ENCODE measurements at regions not wholly inside any gene's neighbourhood (a gene's known extent, or its start where the extent isn't known, plus 50 kb on each side); places are given as distances from the start of the nearest gene placed in this dataset.

- no peak overlapping the region for H3K27ac ChIP-seq (ENCODE audit: low read depth, low read length)
- WGBS, 3 donors = 58 to 62% (median 59%) methylated on average over 2 of the region's 2 CpGs
Observed at GRCh38 chr2:63764630-63765029, 77.1 kb upstream of the UGP2 start.

GRCh38 chr2:63765117-63765516, 76.6 kb upstream of the UGP2 start:
- no peak overlapping the region for H3K27ac ChIP-seq (ENCODE audit: low read depth, low read length)
- 73 to 86% (median 85%) methylated on average over 2 of the region's 2 CpGs for WGBS, 3 donors

GRCh38 chr2:63767307-63767706, 74.4 kb upstream of the UGP2 start:
- 92 to 100% (median 97%) methylated on average over 1 of the region's 1 CpG for WGBS, 3 donors

GRCh38 chr2:63768051-63768450, 73.6 kb upstream of the UGP2 start:
- H3K27ac ChIP-seq (ENCODE audit: low read depth, low read length) = no peak overlapping the region

More at GRCh38 chr2:63767307-63767706, 74.4 kb upstream of the UGP2 start:
- H3K27ac ChIP-seq (ENCODE audit: low read depth, low read length) = no peak overlapping the region

GRCh38 chr2:63769915-63770314, 71.8 kb upstream of the UGP2 start:
- no peak overlapping the region for H3K27ac ChIP-seq (ENCODE audit: low read depth, low read length)
- 75 to 83% (median 80%) methylated on average over 3 of the region's 3 CpGs for WGBS, 3 donors

- 91 to 94% (median 92%) methylated on average over 3 of the region's 3 CpGs for WGBS, 3 donors
- H3K27ac ChIP-seq (ENCODE audit: low read depth, low read length) = no peak overlapping the region
Observed at GRCh38 chr2:63772061-63772460, 69.6 kb upstream of the UGP2 start.

GRCh38 chr2:63775191-63775590, 66.5 kb upstream of the UGP2 start:
- WGBS, 3 donors = 92 to 100% (median 96%) methylated on average over 1 of the region's 1 CpG
- H3K27ac ChIP-seq (ENCODE audit: low read depth, low read length) = no peak overlapping the region

GRCh38 chr2:63776382-63776781, 65.3 kb upstream of the UGP2 start:
- 89 to 98% (median 95%) methylated on average over 2 of the region's 2 CpGs for WGBS, 3 donors

GRCh38 chr2:63777816-63778215, 63.9 kb upstream of the UGP2 start:
- no peak overlapping the region for H3K27ac ChIP-seq (ENCODE audit: low read depth, low read length)

More at GRCh38 chr2:63776382-63776781, 65.3 kb upstream of the UGP2 start:
- no peak overlapping the region for H3K27ac ChIP-seq (ENCODE audit: low read depth, low read length)

GRCh38 chr2:63778391-63778790, 63.3 kb upstream of the UGP2 start:
- no peak overlapping the region for H3K27ac ChIP-seq (ENCODE audit: low read depth, low read length)
- WGBS, 3 donors = 75 to 91% (median 82%) methylated on average over 2 of the region's 2 CpGs

GRCh38 chr2:63780518-63781155, 61.1 kb upstream of the UGP2 start:
- WGBS, 3 donors = 47 to 61% (median 51%) methylated on average over 3 of the region's 3 CpGs
- H3K27ac ChIP-seq (ENCODE audit: low read depth, low read length) = no peak overlapping the region

- H3K27ac ChIP-seq (ENCODE audit: low read depth, low read length) = no peak overlapping the region
Observed at GRCh38 chr2:63784461-63784860, 57.2 kb upstream of the UGP2 start.

GRCh38 chr2:63785096-63785495, 56.6 kb upstream of the UGP2 start:
- no peak overlapping the region for H3K27ac ChIP-seq (ENCODE audit: low read depth, low read length)
- WGBS, 3 donors = 47 to 89% (median 83%) methylated on average over 1 of the region's 1 CpG

- WGBS, 3 donors = 79 to 94% (median 87%) methylated on average over 3 of the region's 3 CpGs
- no peak overlapping the region for H3K27ac ChIP-seq (ENCODE audit: low read depth, low read length)
Observed at GRCh38 chr2:63786471-63786870, 55.2 kb upstream of the UGP2 start.

- WGBS, 3 donors = 72 to 90% (median 81%) methylated on average over 3 of the region's 3 CpGs
- H3K27ac ChIP-seq (ENCODE audit: low read depth, low read length) = no peak overlapping the region
Observed at GRCh38 chr2:63788071-63788470, 53.6 kb upstream of the UGP2 start.

GRCh38 chr2:63789338-63790020, 52.2 kb upstream of the UGP2 start:
- 71 to 88% (median 74%) methylated on average over 5 of the region's 5 CpGs for WGBS, 3 donors
- H3K27ac ChIP-seq (ENCODE audit: low read depth, low read length) = no peak overlapping the region

- H3K27ac ChIP-seq (ENCODE audit: low read depth, low read length) = no peak overlapping the region
Observed at GRCh38 chr2:63790491-63790890, 51.2 kb upstream of the UGP2 start.

GRCh38 chr2:63790906-63791305, 50.8 kb upstream of the UGP2 start:
- 13 to 32% (median 30%) methylated on average over 1 of the region's 1 CpG for WGBS, 3 donors

More at GRCh38 chr2:63790491-63790890, 51.2 kb upstream of the UGP2 start:
- 61 to 88% (median 63%) methylated on average over 2 of the region's 2 CpGs for WGBS, 3 donors

GRCh38 chr2:63791387-63791786, 50.3 kb upstream of the UGP2 start:
- H3K27ac ChIP-seq (ENCODE audit: low read depth, low read length) = no peak overlapping the region

More at GRCh38 chr2:63790906-63791305, 50.8 kb upstream of the UGP2 start:
- H3K27ac ChIP-seq (ENCODE audit: low read depth, low read length) = no peak overlapping the region

More at GRCh38 chr2:63791387-63791786, 50.3 kb upstream of the UGP2 start:
- WGBS, 3 donors = 70 to 79% (median 73%) methylated on average over 1 of the region's 1 CpG
